ENCODE measurements at regions not wholly inside any gene's neighbourhood (a gene's known extent, or its start where the extent isn't known, plus 50 kb on each side); places are given as distances from the start of the nearest gene placed in this dataset.
"Not testable (repeated sequence)": the region's sequence is repeated elsewhere in the genome, so short reads cannot be mapped to it uniquely, and the experiment has no call there.

DNA sequence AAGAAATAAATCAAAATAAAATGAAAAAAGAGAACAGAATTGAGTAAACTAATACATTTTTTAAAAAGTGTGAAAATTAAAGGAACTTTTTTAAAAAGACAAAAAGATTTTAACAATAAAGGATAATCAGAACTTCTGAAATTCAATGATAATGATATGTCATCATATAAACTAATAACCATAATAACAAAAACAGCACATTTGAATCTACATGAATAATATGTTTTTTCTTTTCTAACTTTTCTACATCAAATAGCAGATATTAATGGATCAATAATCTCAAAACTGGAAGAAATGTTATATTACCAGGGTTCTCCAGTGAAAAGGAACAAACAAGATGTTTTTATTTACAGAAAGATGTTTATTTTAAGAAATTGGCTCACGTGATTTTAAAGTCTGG, 903.3 kb upstream of the MIR17HG start:
- no peak for DNase-seq

DNA sequence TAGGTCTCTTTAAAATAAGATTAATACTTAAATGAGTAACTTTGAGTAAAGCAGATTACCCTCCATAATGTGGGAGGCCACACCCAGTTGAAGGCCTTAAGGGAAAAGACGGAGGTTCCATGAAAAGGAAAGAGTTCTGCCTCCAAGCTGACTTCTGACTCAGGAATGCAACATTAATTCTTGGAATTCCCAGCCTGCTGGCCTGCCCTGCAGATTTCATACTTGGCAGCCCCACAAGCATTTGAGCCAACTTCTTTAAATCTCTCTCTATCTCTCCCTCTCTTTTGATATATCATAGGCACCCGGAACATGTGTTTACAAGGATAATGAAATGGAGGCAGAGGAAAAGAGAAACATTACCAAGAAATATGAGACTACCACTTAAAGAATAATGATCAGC, 902.3 kb upstream of the MIR17HG start:
- DNase-seq = no peak

DNA sequence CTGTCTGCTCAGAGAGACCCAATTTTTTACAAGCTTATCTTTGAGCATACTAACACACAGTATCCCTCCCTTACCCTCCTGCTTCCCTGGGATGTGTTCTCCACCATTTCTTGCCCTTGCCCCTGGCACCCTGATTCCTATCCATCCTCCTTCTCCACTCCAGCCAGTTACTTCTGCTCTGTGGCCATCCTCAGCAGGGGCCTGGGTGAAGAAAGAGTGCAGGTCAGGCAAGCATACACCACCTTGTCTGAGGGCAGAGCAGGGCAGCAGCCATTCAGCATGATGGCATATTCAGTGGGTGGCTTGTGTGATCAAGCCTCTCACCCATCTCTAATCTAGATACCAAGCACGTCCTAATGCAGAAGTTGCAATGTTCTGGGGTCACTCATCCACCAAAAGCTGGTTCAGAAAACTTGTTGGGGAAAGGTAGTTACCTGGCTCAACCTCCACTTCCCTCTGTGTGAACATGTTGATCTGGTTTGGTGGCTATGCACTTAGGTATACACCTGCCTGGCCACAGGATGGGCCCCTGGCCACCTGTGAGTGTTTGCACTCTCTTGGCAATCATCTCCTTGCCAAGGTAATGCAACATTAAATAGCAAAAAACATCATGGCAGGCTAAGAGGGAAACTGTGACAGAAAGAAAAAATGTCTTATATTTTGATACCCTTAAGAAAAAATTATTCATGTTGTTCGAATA, 900.3 kb upstream of the MIR17HG start:
- DNase-seq = no peak

DNA sequence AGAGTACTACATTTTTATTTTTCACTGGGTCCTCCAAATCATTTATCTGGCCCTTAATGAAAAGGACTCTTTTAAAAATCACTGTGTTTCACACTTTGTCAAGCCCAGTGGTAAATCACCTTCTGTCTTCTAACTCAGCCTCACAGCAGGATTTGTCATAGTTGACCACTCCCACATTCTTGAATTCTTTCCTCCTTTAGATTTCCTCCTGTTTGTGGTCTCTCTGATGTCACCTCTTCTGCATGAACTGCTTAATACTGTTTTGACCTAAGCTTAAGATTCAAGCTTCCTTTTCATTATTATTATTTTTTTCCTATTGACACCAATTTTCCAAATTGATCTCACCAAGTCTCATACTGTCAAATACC, 899.8 kb upstream of the MIR17HG start:
- DNase-seq = no peak

DNA sequence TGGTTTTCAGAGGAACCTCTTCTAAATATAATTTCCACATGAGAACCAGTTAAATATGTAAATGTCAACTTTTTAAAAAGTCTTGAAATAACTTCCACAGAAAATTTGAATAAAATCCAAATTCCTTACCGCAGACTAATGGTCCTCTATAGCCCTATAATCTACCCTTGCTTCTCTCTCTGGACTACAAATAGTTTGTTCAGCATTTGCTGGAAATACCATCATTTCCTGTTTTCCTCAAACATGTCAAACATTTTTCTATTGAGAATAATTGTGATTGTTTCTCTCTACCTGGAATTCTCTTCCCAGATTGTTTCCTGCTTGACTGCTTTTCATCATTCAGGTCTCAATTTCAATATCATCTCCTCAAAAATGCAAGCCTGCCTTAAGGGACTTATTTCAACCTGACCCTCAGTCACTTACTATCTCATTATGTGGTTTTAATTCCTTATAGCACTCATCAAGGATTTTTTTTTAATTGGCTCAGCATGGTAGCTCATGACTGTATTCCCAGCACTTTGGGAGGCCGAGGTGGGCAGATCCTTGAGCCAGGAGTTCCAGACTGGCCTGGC, 898.9 kb upstream of the MIR17HG start:
- DNase-seq = no peak

DNA sequence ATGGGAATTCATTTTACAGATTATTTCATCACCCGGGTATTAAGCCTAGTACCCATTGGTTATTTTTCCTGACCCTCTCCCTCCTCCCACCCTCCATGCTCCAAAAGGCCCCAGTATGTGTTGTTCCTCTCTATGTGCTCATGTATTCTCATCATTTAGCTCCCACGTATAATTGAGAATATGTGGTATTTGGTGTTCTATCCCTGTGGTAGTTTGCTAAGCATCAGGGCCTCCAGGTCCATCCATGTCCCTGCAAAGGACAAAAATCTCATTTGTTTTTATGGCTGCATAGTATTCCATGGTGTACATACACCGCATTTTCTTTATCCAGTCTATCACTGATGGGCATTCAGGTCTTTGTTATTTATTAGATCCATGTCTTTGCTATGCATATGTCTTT, 894.1 kb upstream of the MIR17HG start:
- DNase-seq = no peak

DNA sequence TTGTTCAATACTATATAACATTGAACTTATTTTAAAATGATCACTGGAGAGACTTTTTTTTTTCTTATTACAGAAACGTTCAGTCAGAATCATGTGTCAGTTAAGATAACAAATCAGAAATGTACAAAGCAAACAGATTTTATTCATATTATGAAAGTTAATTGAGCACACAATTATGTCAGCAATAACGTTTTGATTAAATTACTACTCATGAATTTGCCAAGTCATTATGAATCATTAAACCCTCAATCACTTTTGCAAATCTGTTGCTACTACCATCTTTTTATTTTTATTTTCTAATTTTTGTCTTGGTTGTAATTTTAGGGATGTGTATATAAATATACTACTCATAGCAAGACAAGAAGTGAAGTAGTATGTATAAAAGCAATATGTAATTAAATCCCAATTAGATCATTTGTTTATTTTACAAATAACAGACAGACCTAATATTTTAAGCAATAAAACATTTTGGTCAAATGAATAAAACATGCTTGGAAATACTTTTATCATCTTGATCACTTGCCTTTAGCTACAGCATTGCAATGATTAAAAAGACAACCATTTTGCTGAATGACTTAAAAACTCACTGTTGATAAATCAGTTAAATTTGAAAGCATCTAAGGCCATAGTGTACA, 893.4 kb upstream of the MIR17HG start:
- no peak for DNase-seq

DNA sequence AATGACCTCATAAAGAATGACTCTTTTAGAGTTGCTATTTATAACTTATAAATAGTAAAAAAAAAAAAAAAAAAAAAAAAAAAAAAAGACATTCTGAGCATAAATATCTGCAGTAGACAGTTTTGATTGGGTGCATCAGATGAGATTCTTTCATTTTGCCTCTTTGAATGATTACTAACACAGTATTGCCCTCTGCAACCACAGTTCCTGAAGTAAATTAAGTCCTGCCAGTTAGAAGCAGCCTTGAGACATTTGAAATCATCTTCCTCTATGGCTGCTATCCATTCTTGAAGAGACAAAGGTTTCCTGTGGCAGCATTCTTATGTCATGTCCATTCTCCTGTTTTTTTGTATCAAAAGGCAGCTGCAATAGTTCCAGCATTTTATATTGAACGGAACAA, 892.4 kb upstream of the MIR17HG start:
- no peak for DNase-seq

DNA sequence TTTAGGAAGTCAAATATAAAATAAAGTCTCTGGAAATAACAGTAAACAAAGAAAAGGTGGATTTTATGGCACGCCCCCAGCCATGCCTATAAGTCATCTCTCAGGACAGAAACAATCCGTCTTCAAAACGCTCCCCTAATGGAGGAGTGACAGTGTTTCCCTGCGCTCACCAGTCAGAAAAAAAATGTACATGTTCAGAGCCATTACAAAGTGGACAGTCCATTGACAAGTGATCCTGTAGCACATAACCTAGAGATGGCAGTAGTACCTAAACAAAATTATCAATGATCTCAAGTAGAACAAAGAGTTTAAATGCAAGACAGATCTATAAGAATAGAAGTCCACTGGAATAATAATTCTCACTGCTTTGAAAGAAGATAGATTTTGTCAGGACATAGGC, 891.7 kb upstream of the MIR17HG start:
- no peak for DNase-seq

DNA sequence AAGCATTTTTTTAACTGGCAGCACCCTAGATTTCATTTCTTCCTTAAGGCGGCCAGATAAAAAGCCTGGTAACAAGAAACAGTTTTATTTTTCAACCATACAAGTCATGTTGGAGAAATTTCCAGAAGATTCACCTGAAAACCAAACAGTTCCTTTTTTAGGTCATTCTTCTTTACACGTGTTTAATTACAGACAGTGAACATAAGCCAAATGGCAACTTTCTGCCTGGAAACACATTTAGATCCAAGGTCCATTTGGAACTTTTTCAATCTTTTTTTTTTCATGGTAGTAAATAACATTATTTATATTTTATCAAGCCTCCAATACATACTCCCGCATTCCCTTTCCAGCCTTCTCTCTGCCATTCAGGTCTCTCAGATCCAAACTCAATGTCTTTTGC, 886.1 kb upstream of the MIR17HG start:
- DNase-seq = no peak

DNA sequence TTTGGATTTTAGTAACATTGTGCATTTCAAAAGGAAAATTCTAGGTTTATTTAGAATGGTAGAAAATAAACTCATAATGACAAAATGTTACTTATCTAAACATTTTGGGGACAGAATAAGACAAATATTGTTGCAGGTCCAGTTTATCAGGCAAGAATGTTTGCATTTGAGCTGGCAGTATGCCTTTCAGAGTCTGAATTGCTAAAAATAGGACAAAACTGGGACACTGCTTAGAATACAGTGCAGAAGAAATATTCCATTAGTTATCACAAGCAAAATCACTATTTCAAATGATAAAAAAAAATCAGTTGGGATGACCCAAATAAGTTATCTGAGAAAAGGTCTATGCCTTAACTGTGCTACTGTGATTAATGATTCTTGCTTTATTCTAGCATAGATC, 870.3 kb upstream of the MIR17HG start:
- no peak for DNase-seq

DNA sequence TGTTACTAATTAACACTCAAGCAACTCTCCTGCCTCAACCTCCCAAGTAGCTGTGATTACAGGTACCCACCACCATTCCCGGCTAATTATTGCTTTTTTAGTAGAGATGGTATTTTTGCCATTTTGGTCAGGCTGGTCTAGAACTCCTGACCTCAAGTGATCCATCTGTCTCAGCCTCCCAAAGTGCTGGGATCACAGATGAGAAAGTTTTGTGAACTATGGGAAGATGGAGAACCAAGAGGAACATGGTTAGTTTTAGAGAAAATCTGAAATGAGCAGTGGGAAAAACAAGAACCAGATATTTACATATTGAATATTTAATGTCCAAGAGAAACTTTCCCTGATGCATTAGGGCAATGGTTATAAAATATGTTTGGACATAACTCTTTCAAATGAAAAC, 863.6 kb upstream of the MIR17HG start:
- no peak for DNase-seq

DNA sequence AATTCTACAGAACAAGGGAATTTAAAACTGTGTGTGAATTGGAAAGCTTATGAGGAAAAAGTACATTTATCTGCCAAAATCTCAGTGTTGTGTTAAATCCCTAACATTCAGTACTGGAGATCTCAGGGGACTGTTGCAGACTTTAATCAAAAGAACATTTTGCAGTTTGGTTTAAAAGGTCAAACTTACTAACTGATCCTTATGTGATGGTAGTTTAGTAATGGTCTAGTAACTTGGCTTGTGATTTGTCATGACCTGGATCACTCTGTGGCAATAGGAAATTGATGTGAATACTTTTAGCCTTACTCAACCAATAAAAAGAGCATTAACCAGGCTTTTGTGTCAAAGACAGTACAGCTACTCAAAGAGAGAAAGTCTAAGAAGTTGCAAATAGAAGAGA, 862.1 kb upstream of the MIR17HG start:
- no peak for DNase-seq

DNA sequence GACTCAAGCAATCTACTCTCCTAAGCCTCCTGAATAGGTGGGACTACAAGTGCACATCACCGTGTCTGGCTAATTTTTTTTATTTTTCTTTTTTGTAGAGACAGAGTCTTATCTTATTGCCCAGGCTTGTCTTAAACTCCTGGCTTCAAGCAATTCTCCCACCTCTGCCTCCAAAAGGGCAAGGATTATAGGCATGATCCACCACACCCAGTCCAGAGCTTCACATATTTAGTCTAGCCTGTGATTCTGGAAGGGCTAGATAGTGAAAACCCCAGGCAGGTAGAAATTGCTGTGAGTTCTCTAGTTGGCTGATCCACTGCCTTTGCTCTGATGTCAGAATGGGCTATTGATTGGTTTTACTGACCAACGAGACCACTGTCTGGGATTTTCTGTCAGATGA, 854.6 kb upstream of the MIR17HG start:
- DNase-seq = no peak

DNA sequence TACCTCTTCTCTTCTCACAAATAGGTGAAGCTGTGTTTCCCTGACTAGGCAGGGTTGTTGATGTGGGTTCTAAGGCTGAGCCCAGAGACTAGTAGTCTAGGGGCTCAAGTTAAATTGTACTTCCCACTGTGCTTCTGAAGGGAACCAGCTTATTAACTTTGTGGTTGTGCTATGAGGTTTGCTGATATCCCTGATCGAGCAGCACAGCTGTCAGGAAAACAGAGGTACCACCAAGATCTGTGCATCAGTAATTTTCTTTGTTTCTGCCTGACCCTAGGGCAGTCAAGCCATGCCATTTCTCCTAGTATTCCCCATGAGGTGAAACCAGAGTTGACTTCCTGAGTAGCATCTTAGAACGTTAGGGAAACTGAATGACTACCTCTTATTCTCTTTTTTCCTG, 853.8 kb upstream of the MIR17HG start:
- DNase-seq = no peak

DNA sequence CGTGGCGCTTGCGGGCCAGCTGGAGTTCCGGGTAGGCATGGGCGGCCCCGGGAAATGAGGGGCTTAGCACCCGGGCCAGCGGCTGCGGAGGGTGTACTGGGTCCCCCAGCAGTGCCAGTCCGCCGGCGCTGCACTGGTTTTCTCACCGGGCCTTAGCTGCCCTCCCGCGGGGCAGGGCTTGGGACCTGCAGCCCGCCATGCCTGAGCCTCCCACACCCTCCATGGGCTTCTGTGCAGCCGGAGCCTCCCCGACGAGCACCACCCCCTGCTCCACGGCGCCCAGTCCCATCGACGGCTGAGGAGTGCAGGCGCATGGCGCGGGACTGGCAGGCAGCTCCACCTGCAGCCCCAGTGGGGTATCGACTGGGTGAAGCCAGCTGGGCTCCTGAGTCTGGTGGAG, 852.6 kb upstream of the MIR17HG start:
- not testable (repeated sequence) for DNase-seq

DNA sequence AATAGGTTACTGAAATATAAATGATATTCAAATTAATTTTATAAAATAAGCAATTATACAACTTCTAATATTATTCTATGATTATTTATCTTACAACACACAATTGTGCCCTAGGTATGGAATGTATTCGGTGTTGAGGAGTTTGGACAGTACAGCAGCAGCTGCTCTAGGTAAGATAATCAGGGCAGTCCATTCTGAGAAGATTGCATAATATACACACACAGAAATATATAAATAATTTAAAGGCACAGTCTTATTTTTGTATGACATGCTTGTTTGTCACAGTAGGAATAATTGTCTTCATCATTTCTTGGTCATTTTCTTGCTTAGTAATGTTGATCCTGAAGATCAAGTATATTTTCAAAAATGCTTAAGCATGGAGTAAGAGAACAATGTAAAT, 849.4 kb upstream of the MIR17HG start:
- no peak for DNase-seq

DNA sequence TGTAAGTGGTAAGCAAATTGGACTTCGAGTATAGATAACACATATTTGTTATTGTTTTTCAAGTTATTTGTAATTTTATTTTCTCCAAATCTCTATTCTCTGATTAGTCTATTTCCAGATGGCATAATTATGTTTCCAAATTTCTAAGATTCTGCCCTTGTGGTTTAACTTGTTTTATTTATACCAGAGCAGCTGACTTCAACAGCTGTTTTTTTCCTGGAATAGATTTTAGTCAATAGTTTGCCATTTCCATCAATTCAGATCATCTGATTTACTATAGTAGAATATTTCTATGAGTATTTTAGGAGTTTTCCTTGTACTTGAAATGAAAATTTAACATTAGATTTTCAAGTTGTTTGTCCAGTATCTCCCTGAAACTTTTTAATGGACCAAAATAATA, 848.7 kb upstream of the MIR17HG start:
- DNase-seq = no peak

DNA sequence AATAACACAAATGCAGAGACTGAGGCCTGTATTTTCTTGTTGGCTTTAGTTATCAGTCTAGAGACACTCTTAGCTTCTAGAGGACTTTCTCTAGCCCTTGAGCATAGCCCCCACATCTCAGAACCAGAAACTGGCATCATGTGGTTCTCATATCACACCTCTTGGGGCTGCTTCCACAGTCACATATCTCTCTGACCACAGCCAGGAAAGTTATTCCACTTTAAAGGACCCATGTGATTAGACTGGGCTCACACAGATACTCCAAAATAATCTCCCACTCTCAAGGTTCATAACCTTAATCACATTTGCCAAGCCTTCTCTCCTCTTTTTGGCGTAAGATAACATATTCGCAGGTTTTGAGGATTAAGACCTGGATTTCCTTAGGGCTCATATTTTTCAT, 846.9 kb upstream of the MIR17HG start:
- no peak for DNase-seq

DNA sequence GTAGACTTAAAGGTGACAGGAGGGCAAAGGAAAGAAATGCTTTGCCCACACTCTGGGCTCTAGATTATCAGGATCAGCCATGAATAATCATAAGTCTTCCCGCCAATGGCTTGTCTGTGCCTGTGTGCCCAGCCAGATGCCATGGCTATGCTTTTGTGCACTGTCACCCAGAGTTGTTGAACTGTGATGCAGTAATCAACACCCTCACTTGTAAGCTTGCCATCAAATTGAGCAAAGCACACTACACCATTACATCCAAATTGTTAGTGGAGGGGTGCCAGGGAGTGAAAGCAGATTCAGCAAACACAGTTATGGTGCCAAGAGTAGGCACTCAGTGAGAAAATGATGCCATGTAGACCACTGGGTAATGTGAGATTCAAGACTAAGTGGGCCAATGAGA, 845.3 kb upstream of the MIR17HG start:
- DNase-seq = no peak

DNA sequence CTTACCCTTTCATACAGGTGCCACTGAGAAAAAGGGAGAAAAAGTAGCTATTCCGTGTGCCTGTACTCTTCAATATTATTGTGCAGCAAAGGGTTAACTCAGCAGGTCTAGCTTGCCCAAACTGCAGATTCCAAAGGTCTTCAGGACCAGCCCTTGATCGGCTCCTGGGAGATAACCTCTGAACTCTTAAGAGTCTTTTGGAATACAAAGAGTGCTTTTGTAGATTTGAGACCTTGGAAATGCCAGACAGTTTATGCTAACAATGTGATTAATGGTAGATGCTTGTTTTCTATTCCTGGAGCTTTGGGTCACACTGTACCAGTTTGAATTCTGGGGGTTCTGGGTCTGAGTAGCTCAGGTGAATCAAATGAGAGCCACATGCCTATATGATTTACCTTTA, 844.7 kb upstream of the MIR17HG start:
- DNase-seq = no peak

DNA sequence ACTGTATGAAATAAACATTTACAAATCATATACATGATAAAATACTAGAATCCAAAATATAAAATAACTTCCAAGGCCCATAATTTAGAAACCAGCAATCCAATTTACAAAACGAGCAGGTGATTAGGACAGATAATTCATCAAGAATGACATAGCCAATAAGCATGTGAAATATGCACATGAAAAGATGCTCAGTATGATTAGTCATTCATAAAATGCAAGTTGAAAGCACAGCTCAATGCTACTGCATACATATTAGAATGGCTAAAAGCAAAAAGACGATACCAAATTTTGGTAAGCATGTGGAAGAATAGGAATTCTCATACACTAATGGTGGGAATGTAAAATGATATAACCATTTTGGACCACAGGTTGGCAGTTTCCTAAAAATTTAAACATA, 837.2 kb upstream of the MIR17HG start:
- DNase-seq = no peak

DNA sequence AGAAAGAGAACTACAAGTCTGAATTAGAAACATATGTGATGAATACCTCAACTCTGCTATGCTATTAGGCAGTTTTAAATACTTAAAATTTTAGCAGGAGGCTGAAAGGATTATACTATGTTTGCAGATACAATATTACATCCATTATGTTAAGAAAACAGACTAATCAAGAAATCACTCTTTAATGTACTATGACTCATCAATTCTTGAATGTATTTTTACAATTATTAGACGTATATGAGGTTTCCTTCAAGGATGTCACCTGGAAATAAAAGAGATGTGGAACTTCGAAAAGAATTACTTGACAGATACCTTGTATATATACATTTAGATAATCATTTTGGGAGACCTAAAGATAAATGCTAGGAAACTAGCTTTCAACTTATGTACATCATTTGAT, 835.6 kb upstream of the MIR17HG start:
- no peak for DNase-seq

DNA sequence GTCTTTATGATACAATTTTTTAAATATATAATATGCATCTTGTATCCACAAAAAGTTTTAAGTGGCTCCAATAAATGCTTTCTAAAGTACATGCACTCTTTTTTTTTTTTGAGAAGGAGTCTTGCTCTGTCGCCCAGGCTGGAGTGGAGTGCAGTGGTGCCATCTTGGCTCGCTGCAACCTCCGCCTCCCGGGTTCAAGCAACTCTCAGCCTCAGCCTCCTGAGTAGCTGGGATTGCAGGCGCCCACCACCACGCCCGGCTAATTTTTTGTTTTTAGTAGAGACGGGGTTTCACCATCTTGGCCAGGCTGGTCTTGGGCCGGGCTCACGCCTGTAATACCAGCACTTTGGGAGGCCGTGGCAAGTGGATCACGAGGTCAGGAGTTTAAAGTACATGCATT, 832.8 kb upstream of the MIR17HG start:
- not testable (repeated sequence) for DNase-seq

DNA sequence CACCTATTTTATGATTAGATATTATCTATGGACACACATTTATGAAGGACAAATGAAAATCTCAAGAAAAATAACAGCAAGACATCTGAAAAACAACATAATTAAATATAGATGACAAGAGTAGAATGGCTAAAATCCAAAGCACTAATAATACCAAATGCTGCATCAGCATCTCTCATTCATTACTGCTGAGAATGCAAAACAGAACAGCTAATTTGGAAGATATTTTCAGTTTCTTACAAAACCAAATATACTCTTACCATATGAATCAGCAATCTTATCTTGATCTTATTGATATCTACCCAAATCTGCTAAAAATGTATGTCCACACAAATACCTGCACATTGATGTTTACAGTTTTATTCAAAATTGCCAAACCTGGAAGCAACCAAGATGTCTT, 829.1 kb upstream of the MIR17HG start:
- no peak for DNase-seq

Measured in stimulated activated CD4-positive, alpha-beta T cell treated with anti-CD3 and anti-CD28 coated beads, Interleukin-4, amount 100 ng/mL, for 24 hours (primary cell).